Activated CD4-positive, alpha-beta T cell treated with anti-CD3 and anti-CD28 coated beads, Interleukin-2, Interleukin-4, amounts not matched to agents 100 ng/mL and 50 ng/mL, durations not matched to agents 16 hours and 8 hours (primary cell): ENCODE measurements at regions not wholly inside any gene's neighbourhood (a gene's known extent, or its start where the extent isn't known, plus 50 kb on each side); places are given as distances from the start of the nearest gene placed in this dataset.
"Not testable (repeated sequence)": the region's sequence is repeated elsewhere in the genome, so short reads cannot be mapped to it uniquely, and the experiment has no call there.

Experiments
- DNase-seq: peaks from one replicate; pipeline ENCODE4 v3.0.0-alpha.2; 2020; ENCODE audit warnings: low spot score

DNA sequence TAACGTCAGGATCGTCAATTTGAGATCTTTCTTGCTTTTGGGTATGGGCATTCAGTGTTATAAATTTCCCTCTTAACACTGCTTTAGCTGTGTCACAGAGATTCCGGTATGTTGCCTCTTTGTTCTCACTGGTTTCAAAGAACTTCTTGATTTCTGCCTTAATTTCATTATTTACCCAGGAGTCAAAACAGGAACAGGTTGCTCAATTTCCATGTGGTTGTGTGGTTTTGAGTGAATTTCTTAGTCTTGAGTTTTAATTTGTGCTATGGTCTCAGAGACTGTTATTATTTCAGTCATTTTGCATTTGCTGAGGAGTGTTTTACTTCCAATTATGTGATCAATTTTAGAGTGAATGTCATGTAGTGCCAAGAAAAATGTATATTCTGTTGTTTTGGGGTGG lies 153.1 kb downstream of the PCDH17 start:
- DNase-seq: no peak

DNA sequence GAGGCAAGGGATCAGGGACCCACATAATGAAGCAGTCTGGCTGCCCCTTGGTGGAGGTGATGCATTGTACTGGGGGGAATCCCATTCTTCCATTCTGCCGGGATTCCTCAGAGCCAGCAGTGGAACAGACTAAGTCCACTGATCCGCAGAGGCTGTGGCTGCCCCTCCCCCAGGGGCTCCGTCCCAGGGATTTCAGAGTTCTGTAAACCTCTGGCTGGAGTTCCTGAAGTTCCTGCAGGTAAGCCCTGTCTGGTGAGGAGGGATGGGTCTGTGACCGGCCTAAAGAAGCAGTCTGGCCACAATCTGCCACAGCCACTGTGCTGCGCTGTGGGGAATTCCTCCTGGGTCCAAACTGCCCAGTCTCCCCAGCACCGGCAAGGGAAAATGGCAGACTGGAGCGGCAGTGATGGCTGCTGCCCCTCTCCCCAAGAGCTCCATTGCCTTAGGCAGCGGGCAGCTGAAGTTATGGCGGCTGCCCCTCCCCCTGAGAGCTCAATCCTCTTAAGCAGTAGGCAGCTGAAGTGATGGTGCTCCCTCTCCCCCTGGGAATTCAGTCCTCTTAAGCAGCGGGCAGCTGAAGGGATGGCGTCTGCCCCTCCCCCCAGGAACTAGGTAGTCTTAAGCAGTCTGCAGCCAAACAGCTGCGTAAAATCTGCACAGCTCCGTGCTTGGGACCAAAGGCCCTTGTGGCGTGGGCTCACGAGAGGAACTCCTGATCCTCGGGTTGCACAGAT lies 155.7 kb downstream of the PCDH17 start:
- no peak for DNase-seq

GRCh38 chr13:57799624-57800023 lies 168.1 kb downstream of the PCDH17 start:
- no peak for DNase-seq

DNA sequence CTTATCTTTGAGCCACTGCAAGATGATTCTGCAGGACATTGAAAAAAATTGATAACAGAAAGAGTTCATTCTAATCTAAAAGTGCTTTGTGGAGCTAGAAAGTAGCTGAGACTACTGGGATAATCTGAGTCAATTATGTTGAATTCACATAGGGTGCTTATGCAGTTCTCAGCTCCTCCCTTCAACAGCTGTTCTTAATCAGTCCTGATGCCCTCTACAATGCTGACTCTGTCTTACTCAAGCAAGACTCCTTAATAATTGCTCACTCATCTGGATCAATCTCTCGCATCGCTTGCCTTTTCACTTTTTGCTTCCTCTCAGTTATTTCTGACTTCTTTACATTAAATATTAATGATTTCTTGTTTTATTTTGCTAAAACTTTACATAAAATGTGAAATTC lies 182.1 kb downstream of the PCDH17 start:
- no peak for DNase-seq

DNA sequence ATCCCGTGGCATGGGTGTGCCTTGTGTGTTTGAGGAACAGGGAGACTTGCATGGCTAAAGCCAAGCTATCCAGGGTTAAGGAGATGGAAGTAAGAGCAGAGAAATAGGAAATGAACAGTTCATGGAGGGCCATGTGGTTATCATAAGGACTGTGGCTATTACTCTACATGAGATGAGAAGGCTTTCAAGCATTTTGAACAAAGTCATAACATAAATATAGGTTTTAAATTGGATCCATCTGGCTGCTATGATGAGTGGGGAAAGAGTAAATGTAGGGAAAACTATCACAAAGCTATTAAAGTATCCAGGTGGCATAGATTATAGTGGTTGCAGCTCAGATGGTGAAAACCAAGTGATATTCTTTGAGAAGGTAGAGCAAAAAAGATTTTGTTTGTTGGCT lies 184.1 kb downstream of the PCDH17 start:
- DNase-seq: no peak

DNA sequence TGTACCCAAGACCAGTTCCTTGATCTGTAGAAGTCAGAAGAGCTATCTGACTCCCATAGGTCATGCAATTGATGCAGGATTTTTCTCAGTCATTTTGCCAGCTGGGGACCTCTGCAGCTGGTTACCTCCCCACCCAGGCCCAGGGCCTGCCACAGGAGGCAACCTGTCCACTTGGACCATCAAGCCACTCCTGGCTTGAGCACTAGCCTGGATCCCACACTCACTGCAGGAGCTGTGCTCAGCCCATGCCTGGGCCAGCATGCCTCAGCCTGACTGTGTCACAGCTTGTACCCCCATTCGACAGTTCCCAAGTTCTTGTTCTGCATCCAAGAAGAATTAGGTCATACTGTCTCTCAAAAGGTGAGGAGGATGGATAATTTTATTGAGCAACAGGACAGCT lies 189.4 kb downstream of the PCDH17 start:
- DNase-seq: no peak

DNA sequence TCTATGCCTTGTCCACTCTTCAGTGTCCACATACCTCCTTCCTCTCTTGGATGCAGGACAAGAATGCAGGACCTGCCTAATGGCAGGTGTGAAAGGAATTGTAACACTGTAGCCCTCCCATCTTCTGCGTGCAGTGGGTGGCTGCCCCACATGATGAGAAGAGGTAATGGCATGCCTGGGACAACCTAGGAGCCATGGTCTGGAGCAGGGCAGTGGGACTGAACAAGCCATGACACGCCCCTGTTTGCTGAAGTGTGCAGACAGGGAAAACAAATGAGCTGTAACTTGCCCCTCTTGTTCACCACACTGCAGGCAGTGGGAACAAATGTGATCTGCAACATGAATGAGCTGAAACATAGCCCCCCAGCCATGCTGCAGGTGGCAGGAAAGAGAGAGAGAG lies 192.2 kb downstream of the PCDH17 start:
- no peak for DNase-seq

DNA sequence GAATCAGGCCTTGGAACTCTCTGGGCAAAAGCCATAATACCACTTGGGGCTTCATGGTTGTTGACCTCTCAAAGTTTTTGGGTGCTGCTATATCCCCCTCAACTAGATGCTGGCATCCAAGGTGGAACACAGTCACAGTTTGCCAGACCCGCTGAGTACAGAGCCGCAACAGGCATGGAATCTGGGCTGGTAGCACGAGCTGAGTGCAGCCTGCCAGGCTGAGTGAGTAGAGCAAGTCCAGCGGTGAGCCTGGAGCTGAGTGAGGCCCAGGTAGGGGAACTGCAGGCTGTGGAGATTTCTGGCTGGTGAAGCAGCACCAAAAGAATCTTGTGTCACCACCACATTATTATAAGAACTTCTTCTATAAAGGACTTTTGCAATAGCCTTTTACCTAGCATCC lies 192.6 kb downstream of the PCDH17 start:
- DNase-seq: no peak

DNA sequence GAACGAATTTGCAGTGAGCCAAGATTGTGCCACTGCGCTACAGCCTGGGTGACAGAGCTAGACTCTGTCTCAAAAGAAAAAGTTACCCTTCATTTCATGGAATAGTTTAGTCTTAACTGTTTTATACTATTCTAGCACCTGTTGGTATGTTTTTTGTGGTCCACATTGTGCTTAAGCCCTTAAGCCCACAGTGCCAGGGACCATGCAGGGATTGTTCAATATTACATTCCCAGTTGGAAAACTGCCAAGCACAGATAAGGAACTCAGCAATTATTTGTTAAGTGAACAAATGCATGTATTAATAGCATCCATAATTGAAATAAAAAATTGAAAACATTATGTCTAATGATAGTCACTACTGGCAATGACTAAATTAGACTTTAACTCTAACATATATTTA lies 193.5 kb downstream of the PCDH17 start:
- DNase-seq: no peak

DNA sequence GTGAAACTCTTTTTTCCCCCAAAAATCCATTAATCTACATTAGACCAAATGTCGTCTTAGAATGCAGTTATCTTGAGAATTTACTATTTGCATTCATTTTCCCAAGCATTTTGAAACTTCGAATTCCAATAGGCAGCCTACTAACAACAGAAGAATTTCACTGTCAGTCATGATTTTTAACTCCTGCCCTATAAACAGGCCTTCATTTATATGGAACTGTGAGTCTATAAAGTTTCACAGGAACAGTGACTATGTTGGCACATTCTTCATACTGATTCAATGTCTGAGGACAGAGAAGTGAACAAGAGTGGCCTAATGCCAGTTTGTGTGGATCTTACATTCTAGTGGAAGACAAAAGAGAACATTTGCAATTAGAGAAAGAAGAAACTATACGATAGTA lies 198.0 kb downstream of the PCDH17 start:
- DNase-seq: no peak

DNA sequence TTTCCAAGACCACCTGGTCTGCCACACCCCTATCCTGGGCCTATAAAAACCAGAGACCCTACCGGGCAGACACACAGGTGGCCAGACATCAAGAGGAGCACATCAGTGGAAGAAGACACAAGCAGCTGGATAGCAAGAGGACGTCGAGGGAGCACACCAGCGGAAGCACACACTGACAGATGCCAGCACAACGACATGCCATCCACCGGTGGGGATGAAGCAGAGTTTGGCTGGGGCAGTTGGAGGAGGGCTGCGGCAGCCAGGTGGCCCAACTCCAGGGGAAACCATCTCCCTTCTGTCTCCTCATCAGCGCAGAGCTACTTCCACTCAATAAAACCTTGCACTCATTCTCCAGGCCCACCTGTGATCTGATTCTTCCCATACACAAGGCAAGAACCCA lies 200.6 kb downstream of the PCDH17 start:
- no peak for DNase-seq

GRCh38 chr13:57837801-57838200 lies 206.3 kb downstream of the PCDH17 start:
- no peak for DNase-seq

GRCh38 chr13:57843521-57843920 lies 212.0 kb downstream of the PCDH17 start:
- no peak for DNase-seq

- no peak for DNase-seq
Observed at GRCh38 chr13:57846600-57847173, 215.1 kb downstream of the PCDH17 start.

DNA sequence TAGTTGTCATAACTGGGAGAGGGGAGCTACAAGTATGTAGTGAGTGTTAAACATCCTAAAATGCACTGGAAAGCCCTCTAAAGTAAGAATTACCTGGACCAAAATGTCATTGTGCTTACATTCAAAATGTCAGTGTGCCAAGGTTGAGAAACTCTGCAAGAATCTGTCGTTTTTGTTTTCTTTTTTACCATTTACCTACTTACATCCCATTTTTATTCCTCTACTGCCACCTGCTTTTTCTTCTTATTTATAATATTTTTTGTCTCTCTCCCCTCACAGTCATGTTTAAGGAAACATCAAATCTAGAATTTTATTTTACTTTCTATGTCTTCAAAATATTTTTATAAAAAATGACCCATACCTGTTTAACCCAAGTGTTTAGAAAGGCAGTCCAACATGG lies 226.4 kb downstream of the PCDH17 start:
- no peak for DNase-seq

GRCh38 chr13:57858376-57858775 lies 226.8 kb downstream of the PCDH17 start:
- no peak for DNase-seq

GRCh38 chr13:57862879-57863278 lies 231.3 kb downstream of the PCDH17 start:
- no peak for DNase-seq

DNA sequence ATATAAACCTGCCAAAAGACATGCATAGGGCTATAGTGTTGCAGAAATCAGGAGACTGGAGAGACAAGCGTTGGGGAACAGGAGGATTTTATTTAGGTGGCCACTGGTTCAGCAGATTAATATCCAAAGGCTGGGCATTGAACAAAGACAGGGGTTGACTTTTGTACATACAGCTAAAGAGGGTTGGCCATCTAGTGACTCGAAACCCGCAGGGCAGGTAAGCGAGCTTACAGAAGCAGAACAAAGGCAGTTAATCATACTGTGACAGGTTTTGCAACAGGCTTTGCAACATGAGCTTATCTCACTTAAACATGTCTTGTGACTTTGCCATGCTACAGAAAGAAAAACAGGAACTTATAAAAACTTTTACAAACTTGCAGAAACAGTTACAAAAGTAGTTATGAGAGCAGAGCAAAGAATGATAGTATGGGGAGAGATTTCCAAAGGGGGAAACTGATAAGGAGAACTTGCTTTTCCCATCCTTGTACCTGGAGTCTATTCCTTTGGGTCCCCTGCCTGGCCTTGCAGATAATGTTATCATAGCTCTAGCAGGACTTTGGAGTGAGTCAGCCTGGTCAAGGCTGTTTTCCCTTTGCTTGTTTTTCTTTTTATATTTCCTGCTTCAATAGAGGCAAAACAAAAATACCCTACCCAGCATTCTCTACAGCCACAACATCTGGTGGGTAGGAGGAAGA lies 234.2 kb downstream of the PCDH17 start:
- no peak for DNase-seq

- DNase-seq: no peak
Observed at GRCh38 chr13:57874530-57874929, 243.0 kb downstream of the PCDH17 start.

DNA sequence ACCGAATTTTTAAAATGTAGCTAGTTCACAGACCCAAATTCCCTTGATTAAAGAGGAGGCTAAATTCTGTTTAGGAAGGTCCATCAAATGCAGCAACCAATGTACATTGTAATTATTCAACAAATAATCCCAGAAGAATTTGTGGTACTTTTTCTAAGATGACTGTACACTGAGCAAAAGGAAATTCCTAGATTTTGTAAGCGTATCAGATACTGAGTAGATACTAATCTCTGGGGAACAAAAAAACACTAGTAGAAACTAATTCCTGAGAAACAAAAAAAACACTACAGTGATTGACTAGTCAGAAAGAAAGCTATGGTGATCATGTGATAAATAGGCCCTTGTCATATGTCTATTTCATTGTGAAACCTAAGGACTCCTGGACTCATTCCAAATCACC lies 246.1 kb downstream of the PCDH17 start:
- DNase-seq: no peak

DNA sequence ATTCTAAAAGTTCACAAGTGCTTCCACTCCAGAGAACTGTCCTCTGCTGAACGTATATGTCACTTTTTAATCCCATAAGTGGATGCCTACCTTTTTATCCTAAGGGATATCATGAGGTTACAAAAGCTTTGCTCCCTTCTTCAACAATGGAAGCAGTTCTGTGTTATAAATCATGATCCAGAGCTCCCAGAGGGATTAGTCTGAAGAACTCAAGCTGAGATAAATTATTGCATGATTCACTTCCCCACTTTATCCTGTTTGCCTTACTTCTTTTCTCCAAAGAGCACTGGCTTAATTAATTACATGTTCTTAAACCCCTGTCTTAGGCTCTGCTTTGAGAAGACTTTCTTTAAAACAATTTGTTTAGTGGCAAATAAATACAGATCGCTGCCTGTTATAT lies 246.7 kb downstream of the PCDH17 start:
- DNase-seq: no peak

DNA sequence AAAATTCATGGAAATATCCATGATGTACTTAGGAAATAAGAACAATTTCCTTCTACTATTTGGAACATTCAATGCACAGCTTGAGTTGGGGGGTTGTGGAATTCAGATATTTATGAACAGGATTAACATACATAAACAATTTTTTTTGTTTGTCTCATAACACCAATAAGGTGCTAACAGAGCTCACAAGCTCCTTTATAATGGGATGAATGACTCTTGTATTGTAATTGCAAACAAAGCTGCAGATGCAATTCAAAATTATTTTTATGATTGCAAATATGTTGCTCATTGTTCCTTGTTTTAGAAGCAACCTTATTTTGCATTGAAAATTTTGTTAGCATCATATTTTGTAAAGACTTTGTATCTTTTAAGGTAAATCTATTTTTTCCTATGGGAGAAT lies 265.7 kb downstream of the PCDH17 start:
- no peak for DNase-seq

DNA sequence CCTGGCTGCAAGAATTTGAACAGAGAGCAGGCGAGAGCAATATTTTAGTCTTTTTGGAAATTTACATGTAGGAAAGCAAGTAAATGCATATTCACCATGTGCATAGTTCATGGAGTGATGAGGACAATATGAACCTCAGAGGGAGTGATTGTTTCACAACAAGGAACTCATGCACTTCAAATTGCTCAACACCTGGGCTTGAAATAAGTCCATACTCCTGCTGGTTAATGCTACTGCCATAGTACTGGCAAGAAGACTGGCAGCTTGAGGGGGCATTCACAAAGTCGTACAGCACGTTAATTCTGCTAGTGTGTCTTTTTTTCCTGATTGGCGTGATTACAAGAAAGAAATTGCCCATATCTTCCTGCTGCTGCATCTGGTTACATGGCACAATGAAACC lies 267.6 kb downstream of the PCDH17 start:
- DNase-seq: no peak

GRCh38 chr13:57909833-57910232 lies 278.3 kb downstream of the PCDH17 start:
- DNase-seq: not testable (repeated sequence)
